Liver (tissue), 3 donors: ENCODE measurements at regions not wholly inside any gene's neighbourhood (a gene's known extent, or its start where the extent isn't known, plus 50 kb on each side); places are given as distances from the start of the nearest gene placed in this dataset.
"Not testable (repeated sequence)": the region's sequence is repeated elsewhere in the genome, so short reads cannot be mapped to it uniquely, and the experiment has no call there.

Experiments
- CTCF ChIP-seq: fragments of 150-350 bp; IDR thresholded peaks from 2 replicates; pipeline ENCODE4 v1.5.1; 2017; ENCODE audit warnings: improper control_type of control experiment, low read depth, low read length; ENCODE audit not compliant: missing input control
- GABPA ChIP-seq, 2 donors: IDR thresholded peaks in 1 of 2; conservative IDR thresholded peaks in 1 of 2; 2 replicates each; pipeline ENCODE4 v1.6.1; 2016; ENCODE audit warnings: antibody characterized with exemption in 2 of 2, mild to moderate bottlenecking in 1 of 2, moderate library complexity in 1 of 2
- TAF1 ChIP-seq: conservative IDR thresholded peaks from 2 replicates; pipeline ENCODE4 v1.6.1; 2016; ENCODE audit warnings: antibody characterized with exemption, mild to moderate bottlenecking
- donor health status: healthy.
- donor health status: healthy.

DNA sequence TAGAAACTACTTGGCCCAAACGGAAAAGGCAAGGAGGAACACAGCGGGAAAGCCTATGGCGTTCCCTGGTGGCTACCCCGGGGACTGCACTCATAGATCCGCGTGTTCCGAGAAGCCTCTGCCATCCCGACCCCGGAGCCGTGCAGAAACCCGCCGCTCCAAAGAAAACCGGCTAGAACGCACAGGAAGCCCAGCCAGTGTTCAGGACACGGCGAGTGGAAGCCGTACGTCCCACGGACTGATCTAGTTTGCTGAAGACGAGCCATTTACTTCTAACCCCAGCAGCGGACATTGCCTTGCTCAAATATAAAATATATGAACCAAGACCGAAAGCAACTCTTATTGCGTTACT lies 215.0 kb upstream of the NOTCH2NLA start:
- TF ChIP-seq CTCF; TAF1; GABPA (IDR thresholded peaks at IDR 0.05 in 1 of 2, conservative IDR thresholded peaks at IDR 0.05 in 1 of 2): not testable (repeated sequence)
